ENCODE measurements at regions not wholly inside any gene's neighbourhood (a gene's known extent, or its start where the extent isn't known, plus 50 kb on each side); places are given as distances from the start of the nearest gene placed in this dataset.

DNA sequence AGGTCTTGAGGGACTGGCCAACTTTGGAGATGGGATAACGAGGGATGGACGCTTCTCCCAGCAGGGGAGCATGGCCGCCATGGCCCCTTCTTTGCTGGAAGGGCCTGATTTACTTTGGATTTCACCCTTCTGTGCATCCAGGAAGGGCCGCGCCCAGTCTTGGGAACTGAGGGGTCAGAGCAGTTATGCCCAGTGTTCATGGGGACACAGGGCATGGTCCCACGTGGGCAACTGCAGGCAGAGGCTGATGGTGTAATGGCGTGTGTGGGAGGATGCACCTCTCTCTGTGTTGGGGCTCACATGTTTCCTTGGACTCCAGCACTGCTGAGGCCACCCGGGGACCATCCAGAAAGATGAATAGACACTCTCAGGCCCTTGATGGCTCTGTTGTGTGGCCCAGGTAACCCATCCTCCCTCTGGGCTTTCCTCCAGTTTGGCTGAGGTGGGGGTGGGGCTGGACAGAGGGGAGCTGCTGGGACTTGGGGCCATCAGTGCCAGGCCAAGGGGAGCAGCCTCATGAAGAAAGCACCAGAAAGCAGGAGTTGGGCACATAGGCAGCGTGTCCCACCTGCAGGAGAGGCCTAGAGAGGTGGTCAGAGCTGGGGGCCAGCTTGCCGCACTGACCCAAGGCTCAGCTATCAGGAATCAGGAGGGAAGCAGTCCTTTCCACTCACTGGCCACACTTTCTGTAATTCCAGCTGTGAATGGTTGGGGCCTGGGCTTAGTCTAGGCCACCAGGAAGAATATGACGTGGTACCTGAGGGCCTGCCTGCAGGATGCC lies 1033.9 kb downstream of the TBC1D22A start:
- H3K27ac ChIP-seq (ENCODE audit: low read depth, low read length): no peak overlapping the region
- WGBS, 3 donors: 83 to 95% (median 93%) methylated on average over 10 to 11 of the region's 11 CpGs

DNA sequence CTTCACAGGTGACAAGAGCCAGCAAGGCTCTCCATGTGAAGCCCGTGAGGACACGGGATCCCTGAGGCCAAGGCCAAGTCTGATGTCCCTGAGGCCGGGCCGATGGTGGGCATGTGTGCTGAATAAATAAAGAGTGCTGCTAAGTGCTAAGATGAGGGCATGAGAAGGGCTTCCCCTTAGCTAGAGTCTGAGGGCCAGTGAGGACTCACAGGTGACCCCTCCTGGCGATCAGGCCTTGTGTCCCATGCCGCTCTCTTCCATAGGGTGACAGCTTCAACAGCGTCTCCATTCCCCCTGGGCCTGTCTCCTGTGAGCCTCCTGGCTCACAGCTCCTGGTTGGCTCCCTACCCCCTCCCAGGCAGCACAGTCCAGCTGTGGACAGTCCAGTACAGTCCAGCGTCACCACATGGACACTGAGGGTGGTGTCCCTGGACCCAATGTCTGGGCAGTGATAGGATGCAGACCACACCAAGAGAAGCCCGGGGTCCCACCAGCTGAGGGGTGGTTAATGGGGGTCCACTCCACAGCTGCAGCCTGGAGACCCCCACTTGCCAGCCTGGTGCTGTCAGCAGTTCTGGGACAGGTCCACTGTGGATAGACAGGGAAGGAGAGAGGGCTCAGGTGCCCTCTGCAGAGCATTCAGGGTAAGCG lies 1033.2 kb downstream of the TBC1D22A start:
- no peak overlapping the region for H3K27ac ChIP-seq (ENCODE audit: low read depth, low read length)
- 66 to 89% (median 88%) methylated on average over 10 of the region's 10 CpGs for WGBS, 3 donors

DNA sequence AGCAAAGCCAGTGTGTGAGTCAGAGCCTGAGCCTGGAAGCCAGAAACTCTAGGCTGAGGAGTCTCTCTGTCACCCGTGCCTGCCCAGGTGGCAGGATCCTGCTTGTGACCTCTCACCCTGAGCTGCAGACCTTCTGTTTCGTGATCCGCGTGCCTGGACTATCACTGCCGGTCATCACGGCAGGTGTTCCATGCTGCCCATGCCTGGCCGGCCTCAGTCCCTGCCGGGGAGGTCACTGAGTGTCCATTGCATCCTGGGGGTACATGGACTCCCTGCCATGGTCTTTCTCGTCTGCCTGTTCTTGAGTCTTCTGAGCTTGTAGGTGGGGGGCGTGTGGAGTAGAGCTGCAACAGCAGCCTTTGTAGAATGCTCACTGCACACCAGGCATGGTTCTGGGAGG lies 1032.4 kb downstream of the TBC1D22A start:
- H3K27ac ChIP-seq (ENCODE audit: low read depth, low read length): no peak overlapping the region
- WGBS, 3 donors: 68 to 86% (median 79%) methylated on average over 10 of the region's 10 CpGs

DNA sequence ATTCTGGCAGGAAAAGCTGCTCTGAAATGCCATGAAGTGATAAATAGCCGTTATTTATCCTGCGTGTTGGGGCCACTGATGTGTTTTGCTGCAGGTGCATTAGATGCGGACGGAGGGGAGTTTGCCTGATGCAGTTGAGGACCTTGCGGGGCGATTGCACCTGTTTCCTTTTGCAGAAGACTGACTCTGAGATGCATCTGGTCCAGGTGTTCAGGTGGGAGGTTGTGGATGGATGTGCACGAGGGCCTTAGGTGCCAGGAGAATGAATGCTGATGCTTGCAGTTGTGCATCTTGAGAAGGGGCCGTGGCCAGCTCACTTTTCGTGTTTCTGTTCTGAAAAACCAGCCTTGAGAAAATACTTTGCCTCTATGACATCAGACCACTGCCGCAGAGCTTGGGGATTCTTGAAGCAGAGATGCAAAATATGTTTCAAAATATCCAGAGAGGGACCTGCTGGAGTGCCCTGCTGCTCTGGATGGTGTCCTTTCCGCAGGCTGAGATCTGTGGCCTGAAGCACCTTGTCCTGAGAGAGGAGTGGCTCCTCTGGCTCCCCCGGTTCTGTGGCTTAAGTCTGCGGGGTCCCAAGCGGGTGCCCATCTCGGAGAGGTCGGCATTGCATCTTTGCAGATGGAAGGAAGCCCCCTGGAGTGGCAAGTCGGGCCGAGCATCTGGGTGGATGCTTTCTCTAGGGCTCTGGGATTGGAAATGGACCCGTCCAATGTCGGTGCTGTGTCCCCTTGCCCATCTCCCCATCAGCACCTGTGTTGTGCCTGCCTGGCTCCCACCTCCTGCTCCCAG lies 1031.1 kb downstream of the TBC1D22A start:
- WGBS, 3 donors: 73 to 88% (median 88%) methylated on average over 20 of the region's 20 CpGs
- H3K27ac ChIP-seq (ENCODE audit: low read depth, low read length): no peak overlapping the region

DNA sequence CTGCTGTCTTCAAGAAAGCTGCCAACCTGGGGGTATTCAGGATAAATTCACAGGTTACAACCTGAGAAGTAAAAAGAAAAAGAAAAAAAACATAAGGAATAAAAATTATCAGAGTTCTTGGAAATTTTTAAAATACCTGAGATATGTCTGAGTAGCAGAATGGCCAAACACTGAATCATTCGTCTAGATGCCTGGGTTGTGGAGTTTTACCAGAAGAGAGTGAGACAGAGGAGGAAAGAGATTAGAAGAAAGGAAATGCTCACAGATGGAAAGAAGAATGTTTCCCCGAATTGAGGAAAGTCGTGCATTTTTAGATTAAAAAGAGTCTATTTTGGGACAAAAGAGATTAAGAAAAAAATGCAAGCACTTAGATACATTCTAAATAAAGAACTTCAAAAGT lies 1026.7 kb downstream of the TBC1D22A start:
- no peak overlapping the region for H3K27ac ChIP-seq (ENCODE audit: low read depth, low read length)
- WGBS, 3 donors: 19 to 50% (median 23%) methylated on average over 3 of the region's 3 CpGs

DNA sequence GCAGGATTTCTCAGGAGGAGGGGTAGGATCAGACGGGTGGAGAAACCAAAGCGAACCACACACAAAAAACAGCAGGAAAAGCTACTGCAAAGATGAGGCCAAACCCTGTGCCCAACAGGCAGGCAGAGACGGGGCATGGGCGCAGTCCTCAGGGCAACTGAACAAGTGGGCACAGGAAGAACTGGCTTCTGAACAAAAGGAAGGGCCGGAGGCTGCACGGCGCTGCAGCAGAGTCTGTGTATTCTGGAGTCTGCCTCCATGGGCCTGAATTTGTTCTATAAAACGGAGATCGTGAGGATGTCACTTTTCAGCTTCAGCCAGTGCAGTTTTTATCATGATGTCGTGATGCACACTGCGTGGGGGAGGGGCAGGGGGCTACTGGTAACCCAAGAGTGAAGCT lies 1026.0 kb downstream of the TBC1D22A start:
- H3K27ac ChIP-seq (ENCODE audit: low read depth, low read length): no peak overlapping the region
- WGBS, 3 donors: 78 to 83% (median 79%) methylated on average over 11 of the region's 11 CpGs

DNA sequence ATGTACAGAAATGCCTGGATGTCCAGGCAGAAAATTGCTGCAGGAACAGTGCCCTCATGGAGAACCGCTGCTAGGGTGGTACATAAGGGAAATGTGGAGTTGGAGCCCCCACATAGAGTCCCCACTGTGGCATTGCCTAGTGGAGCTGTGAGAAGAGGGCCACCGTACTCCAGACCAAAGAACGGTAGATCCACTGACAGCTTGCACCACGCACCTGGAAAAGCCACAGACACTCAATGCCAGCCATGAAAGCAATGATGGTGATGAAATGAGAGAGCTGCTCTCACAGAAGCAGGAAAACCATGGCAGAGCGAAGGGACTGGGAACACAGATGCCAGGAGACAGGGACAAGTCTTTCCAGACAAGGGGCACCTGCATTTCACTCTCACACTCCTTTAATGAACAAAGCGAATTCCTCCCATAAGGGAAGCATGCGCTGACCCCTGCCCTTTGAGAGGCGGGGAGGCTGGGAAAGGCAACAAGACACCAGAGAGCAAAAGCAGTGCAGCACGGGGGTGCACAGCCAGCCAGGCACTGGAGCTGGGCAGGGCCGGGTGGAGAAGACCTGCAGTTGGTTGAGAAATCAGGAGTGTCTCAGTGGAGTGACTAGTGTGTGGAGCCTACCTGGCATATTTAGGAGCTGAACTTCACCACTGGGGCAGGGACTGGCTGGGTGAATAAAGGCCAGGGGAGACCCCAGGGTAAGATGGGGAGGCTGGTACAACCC lies 1025.2 kb downstream of the TBC1D22A start:
- 65 to 86% (median 76%) methylated on average over 10 of the region's 10 CpGs for WGBS, 3 donors
- no peak overlapping the region for H3K27ac ChIP-seq (ENCODE audit: low read depth, low read length)

DNA sequence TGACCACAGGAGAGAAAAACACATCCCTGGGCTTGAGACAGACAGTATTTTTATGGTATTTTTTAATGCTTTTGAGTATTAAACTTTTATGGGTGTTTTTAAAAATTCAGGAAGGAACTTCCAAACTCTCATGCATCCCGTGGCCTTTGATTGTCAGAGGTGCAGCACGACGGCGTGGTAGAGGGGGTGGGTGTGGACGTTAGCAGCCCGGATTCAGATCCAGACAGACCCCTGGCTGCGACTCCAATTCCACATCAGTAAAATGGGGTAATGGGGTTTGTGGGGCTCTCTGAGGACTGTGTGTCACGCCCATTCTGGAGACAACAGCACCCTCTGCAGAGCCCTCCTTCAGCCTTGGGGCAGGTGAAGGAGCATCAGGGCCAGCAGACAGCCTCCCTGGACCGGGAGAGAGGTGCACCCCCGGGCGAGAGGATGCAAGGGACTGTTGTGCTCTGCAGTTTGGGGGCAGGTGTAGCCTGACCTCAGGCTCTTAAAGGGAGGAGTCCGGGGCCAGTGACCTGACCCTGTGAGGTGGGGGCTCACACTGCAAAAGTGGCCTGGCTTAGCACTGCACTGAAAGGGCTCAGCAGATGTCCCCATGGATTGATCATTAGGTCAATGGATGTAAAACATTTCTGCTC lies 1024.3 kb downstream of the TBC1D22A start:
- WGBS, 3 donors: 73 to 87% (median 73%) methylated on average over 12 of the region's 12 CpGs
- H3K27ac ChIP-seq (ENCODE audit: low read depth, low read length): no peak overlapping the region

DNA sequence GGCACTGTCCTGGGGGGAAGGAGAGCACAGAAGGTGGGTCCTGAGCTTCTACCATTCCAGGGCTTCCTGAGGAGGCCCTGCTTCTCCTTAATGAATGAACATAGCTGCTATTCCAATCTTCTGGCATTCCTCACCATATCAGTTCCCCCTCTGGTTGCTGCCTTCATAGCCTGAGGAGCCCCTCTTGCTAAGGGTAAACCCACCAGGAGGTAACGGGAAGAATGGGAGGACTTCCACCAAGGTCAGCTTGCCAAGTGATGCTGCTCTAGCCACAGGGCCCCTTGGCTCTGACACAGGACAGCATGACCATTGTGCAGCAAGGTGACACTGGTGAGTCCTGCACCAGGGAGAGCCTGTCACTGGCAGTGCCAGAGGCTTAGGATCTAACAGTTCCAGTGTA lies 1022.5 kb downstream of the TBC1D22A start:
- WGBS, 3 donors: 85 to 93% (median 89%) methylated on average over 1 of the region's 1 CpG
- no peak overlapping the region for H3K27ac ChIP-seq (ENCODE audit: low read depth, low read length)

DNA sequence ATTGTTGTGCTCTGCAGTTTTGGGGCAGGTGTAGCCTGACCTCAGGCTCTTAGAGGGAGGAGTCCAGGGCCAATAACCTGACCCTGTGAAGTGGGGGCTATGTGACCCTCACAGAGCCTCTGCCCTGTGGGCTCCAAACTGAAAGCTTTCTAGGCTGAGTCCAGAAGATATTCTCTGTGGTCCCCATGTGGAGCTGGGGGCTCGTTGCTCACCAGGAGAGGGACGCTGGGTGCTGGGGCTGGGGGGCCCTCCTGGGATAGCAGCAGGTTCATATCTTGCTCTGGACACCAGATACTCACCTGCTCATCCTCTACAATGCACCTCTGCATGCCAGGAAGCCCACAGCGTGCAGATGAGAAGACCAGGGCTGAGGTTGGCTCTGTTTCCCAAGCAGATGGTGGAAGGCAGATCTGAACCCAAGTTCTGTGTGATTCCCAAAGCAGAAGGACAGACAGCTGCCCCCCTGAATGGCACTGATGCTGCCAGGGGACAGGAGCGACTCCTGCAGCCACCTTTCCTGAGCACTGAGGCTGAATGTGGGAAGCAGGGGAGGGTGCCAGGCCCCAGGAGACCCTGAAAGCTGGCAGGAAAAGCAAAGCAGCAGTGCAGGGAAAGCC lies 1022.0 kb downstream of the TBC1D22A start:
- H3K27ac ChIP-seq (ENCODE audit: low read depth, low read length): no peak overlapping the region
- 76 to 93% (median 84%) methylated on average over 4 of the region's 4 CpGs for WGBS, 3 donors

DNA sequence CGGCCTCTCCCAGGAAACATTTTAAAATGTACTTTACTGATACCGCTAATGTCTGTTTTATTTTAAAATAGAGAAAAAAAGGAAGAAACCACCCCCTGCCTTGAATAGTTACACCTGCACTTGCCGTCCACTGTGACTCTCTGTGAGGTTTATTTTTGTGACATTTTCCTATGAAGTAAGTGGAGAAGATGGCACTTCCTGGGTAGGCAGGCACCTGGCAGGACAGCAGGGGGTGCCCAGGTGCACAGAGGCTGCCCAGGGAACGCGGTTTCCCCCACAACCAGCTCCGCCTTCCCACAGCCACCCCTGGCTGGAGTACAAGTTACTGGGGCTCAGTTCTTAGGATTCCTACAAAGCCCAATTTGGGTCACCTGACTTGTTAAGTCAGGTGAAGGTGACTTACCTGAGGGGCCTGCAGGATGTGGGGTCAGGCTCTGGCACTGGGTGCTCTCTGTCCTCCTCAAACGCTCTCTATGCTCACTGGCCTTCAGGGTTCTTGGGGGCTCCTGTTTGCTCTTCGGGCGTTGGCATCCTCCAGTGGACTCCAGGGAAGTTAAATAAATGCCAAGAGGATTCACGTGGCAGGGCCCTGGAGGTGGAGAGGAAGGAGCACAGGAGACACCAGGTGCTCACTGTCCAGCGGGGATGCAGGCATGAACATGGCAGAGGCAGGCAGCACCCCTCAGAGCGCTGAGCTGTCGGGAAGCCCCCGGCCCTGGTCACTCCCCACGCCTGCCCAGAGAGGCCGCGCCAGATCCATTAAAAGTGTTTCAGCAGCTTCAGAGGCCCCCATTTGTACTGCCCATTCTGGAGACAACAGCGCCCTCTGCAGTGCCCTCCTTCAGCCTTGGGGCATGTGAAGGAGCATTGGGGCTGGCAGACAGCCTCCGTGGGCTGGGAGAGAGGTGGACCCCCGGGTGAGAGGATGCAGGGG lies 1021.2 kb downstream of the TBC1D22A start:
- WGBS, 3 donors: 69 to 82% (median 70%) methylated on average over 20 of the region's 20 CpGs
- no peak overlapping the region for H3K27ac ChIP-seq (ENCODE audit: low read depth, low read length)

DNA sequence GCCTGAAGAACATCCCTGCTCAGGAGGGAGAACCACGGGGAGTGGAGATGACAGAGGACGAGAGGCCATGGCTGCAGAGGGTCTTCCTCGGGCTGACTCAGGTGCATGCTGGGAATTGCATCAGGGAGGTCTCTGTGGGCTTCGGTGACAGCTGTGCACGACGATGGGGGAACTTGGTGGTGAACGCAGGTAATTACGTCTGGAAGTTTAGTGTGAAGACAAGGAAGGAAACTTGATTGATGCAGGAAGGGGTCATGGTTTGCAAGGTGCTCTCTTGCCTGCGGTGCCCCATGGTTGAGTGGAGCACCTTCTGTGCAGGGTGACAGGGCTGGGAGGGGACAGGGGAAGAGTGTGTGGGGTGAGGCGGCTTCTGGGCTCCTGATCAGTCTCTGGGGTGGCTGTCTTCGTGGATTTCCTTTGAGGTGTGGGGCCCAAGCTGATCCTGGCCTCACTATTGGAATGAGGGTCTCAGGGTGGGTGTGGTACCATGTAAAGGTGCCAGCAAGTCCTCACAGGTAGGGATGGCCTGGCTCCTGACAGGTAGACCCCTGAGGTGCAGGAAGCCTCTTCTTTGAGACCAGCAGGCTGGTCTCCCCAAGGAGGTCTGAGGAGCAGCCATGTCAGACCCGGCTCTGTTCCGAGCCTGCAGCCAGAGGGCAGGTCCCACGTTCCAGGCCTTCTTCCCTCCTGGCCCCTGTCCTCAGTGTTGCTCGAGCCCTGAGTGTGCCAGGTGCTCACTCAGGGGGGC lies 1020.1 kb downstream of the TBC1D22A start:
- 70 to 79% (median 72%) methylated on average over 15 of the region's 15 CpGs for WGBS, 3 donors
- no peak overlapping the region for H3K27ac ChIP-seq (ENCODE audit: low read depth, low read length)

DNA sequence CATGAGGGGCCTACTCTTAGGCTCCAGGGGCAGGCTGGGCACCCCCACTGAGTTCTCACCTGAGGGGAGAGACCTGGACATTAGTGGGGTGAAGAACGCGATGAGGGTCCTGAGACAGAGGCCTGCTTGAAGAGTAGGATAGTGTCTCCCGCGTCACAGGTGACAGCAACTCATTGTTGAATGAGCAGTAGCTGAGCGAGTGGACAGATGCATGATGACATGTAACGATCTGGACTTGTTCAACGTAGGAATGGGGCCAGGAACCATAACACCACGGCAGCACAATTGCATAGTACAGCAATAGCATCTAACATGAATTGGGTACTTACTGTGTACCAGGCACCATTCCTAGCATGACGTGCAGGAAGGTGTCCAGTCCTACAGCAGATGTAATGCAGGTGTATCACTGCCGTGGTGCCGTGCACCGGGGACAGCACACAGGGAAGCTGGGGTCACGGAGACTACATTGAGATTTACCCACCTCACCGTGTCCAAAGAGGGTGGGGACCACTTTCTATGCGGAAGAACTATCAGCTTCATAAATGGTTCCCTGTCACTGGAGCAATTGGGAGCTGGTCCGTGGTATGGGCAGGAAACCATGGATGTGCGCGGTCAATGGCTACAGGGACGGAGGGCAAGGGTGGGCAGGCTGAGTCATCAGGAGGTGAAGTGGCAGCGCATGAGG lies 1019.1 kb downstream of the TBC1D22A start:
- no peak overlapping the region for H3K27ac ChIP-seq (ENCODE audit: low read depth, low read length)
- 85 to 93% (median 92%) methylated on average over 20 of the region's 20 CpGs for WGBS, 3 donors

DNA sequence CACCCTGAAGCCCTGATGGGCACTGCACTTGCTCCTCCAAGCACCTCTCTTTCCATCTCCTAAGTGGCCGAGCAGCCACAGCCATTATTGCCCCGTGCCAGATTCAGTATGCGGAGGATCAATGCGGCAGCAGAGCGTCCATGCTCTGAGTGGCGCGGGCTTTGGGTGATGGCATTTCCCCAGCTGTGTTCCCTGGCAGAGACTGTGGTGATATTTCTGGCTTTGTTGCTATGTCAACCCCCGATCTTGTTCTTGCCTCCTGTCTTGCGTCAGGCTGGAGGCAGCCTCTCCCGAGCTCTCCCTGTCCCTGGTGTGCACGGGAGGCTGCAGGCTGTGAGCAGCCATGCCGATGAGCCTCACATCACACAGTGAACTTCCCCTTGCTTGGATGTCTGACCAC lies 1018.6 kb downstream of the TBC1D22A start:
- 80 to 90% (median 82%) methylated on average over 12 of the region's 12 CpGs for WGBS, 3 donors
- H3K27ac ChIP-seq (ENCODE audit: low read depth, low read length): no peak overlapping the region

DNA sequence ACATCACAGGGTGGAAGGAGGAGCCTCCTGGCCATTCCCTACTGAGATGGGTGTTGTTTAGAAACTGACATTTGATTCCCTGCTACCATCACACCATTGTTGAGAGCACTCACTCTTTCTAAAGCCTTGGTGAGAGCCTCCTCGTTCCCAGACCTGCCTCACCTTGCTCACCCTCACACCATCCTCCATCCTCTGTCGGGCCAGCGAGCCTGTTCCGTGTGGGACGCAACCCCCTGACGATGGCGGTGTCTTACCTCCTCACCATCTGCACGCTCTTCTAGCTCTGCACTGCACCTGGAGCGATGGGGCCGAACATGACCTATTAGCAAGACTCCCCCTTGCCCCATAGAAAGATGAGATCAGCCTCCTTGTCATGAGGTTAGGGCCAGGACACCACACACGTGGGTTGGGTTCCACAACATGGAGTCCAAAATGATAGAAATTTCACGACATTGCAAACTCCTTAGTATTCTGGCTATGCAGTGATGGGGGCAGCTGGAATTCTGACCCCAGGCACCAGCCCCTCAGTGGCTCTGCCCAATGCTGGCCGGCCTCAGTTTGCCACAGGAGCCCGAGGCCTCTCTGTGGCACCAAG lies 1017.9 kb downstream of the TBC1D22A start:
- H3K27ac ChIP-seq (ENCODE audit: low read depth, low read length): no peak overlapping the region
- WGBS, 3 donors: 71 to 90% (median 86%) methylated on average over 14 of the region's 14 CpGs
